ENCODE measurements at regions not wholly inside any gene's neighbourhood (a gene's known extent, or its start where the extent isn't known, plus 50 kb on each side); places are given as distances from the start of the nearest gene placed in this dataset.
"Not testable (repeated sequence)": the region's sequence is repeated elsewhere in the genome, so short reads cannot be mapped to it uniquely, and the experiment has no call there.

- DNase-seq: peak in 1 of 2 experiments; percentile 14
Observed at GRCh38 chr4:13678186-13678924, 50.8 kb upstream of the BOD1L1 start.

DNA sequence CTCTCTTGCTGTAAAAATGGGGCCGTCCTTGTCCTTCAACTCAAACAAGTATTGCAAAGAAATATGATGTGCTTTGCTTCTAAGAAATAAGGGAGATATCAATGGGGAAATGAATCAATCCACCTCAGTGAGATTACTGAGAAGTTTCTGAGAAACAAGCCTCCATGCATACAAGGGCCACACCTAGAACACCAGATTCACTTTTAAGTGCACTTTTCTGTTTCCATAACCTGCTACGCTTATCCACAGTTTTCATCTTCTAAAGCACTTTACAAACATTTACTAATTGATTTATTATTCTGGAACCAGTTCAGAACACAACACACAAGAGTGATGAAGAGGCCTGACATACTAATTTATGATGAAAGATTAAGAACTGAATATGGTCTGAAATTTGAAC is 54.0 kb upstream of the BOD1L1 start:
- no peak for DNase-seq

- DNase-seq: no peak
Observed at GRCh38 chr4:13694256-13694655, 66.7 kb upstream of the BOD1L1 start.

DNA sequence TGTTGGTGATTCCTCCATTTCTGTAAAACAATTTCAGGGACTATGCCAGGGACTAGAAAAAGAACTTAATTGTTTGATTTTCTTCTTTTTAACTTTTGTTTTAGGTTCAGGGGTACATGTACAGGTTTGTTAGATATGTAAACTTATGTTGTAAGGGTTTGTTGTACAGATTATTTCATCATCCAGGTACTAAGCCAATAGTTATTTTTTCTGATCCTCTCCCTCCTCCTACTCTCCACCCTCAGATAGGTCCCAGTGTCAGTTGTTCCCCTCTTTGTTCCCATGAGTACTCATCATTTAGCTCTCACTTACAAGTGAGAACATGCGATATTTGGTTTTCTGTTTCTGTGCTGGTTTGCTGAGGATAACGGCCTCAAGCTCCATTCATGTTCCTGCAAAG is 70.8 kb upstream of the BOD1L1 start:
- DNase-seq: no peak

- no peak for DNase-seq
Observed at GRCh38 chr4:13700021-13700857, 72.7 kb upstream of the BOD1L1 start.

DNA sequence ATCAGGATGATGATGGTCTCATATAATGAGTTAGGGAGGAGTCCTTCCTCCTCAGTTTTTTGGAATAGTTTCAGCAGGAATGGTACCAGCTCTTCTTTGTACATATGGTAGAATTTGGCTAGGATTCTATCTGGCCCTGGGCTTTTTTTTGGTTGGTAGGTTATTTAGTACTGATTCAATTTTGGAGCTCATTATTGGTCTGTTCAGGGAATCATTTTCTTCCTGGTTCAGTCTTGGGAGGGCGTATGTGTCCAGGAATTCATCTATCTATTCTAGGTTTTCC is 73.3 kb upstream of the BOD1L1 start:
- not testable (repeated sequence) for DNase-seq

GRCh38 chr4:13701937-13702446 is 74.5 kb upstream of the BOD1L1 start:
- DNase-seq: no peak

- DNase-seq: no peak
Observed at GRCh38 chr4:13703096-13703495, 75.6 kb upstream of the BOD1L1 start.

DNA sequence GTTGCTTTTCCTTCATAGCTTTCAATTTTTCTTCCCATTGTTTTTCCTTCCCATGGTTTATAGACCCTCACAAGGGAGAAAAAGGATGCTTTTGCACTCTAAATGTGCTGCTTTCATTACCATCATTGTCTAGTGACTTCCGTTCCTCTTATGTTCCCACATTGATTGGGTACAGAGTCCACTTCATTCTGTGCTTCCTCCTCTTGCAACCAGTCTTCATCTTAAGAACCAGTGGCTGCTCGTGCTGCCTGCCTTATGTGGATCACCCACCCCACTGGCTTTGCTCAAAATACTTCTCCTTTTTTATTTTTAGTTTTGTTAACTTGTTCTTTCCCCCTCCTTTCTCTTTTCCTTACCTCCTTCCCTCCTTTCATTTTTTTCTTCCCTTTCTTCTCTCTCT is 76.5 kb upstream of the BOD1L1 start:
- DNase-seq: no peak

DNA sequence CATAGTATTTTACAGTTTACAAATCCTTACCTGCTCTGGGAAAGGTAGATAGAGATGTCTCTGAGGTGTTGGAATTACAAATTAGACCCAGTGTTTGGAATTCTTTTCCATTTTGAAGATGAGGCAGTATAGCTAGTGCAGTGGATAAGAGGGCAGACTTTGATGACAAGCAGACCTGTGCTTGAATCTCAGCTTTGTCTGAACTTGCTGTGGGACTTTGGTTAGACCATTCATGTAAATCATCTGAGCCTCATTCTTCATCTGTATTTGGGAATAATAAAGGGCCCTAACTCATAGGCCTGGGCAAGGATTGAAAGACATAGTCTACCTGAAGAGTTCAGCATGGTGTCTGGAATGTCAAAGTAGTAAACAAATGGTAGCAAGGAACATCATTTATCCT is 77.2 kb upstream of the BOD1L1 start:
- DNase-seq: no peak

- DNase-seq: peak; percentile 60 to 85
Observed at GRCh38 chr4:13705521-13706041, 78.1 kb upstream of the BOD1L1 start.

DNA sequence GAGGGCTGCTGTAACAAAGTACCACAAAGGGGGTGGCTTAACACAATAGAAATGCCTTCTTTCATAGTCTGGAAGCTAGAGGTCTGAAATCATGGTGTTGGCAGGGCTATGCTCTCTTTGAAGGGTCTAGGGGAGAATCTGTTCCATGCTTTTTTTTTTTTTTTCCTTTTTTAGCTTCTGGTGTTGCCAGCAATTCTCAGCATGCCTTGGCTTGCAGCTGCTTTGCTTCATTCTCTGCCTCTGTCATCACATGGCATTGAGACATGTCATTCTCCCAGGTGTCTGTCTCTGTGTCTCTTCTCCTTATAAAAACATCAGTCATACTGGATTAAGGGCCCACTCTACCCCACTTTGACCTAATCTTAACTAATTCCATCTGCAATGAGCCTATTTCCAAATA is 78.6 kb upstream of the BOD1L1 start:
- peak in 1 of 2 experiments; percentile 31 for DNase-seq

DNA sequence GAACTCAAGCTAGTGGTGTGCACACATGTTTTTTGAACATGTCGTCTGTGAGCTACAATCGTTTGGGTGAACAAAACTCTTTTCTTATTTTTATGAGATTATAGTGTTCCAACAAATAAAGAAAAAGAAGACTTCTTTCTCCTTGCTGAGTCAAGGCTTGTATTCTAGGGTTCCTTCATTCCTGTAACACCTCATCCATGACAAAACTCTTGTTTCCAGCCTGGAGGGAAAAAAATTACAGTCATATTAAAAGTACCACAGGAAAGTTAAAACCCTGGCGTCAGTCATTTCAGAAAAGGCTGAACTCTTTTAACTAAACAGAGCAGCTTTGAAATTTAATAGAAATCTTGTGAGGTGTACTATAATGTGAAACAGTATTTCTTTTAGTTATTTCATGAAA is 79.2 kb upstream of the BOD1L1 start:
- no peak for DNase-seq

GRCh38 chr4:13710246-13710885 is 82.8 kb upstream of the BOD1L1 start:
- no peak for DNase-seq

DNA sequence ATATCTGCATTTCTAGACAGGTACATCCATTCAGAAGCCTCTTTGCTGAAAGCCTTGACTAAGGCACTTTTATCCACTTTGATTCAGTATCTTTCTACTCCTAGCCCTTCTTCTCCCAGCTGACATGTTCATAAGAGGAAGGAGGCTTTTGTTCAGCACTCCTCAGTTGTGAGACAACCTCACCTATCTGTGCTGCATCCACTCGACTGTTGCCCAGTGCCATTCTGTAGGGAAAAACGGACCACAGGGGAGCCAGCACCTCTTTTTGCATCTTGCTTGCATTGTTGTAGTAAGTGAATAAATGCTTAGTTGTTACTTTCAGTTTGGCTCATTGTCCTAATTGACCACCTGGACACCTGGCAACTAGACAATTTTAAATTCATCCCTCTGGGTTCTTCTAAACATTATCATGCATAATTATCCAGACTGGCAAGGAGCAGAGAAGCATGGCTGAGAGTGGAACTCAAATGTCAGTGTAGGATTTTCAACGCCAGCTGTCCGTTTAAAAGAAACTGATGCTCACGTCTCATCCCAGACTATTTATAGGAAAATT is 83.8 kb upstream of the BOD1L1 start:
- DNase-seq: peak in 1 of 2 experiments; percentile 12

- no peak for DNase-seq
Observed at GRCh38 chr4:13721894-13722293, 94.4 kb upstream of the BOD1L1 start.

DNA sequence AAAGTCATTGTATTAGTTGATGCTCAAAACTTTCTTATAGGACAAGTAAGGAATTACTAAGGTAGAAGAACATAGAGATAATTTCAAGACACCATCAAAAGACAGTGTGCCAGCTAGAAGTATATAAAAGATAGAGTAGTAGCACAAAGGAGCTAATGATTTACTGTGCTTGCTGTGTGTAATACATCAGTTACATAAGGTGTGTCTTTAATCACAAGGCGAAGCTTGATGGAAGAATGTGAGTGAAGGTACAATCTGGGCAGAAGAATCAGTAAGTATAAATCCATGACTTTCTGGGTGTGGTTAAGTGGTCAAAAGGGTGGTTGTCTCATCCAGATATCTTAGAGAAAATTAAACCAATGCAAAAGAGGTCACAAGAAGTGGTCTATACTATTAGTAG is 95.1 kb upstream of the BOD1L1 start:
- DNase-seq: no peak

DNA sequence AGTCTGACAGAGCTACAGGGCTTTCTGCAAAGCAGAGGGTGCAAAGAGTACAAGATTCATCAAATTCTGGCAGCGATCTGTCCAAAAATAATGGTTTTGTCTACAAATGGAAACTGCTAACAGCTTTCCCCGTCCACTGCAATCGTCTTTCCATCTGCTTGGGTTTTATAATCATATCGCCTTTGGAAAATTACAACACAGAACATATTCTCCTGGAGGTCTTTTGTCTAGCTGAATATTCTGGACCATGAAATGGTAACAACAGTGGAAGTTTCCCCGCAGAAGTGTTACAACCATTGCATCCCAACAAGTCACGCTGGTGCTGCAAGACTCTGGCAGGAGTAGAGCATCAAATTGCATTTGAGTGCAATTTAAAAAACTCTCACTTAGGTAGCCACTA is 101.2 kb upstream of the BOD1L1 start:
- no peak for DNase-seq

DNA sequence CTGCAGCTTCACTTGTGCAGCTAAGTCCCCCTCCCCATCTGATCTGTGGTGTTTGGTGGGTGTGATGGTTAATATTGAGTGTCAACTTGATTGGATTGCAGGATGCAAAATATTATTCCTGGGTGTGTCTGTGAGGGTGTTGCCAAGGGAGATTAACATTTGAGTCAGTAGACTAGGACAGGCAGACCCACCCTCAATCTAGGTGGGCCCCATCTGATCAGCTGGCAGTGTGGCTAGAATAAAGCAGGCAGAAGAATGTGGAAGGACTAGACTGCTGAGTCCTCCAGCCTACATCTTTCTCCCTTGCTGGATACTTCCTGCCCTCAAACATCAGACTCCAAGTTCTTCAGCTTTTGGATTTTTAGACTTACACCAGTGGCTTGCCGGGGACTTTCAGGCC is 103.5 kb upstream of the BOD1L1 start:
- DNase-seq: no peak

GRCh38 chr4:13733817-13734216 is 106.3 kb upstream of the BOD1L1 start:
- DNase-seq: no peak

DNA sequence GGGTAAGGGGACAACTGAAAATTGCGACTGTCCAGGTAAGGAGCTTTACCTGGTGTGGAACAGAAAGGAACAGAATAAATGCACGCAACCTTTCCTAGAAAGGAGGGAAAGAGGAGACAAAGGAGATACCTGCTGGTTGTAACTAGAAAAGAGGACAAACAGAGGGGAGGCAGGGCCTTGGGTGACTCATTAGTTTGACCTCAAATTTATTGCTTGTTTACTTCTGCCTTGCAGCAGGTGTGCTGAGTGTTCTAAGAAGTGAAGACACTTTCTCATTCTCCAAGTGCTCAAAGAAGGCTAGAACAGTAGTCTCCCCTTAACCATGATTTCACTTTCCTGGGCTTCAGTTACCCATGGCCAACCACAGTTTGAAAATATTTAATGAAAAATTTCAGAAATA is 123.1 kb upstream of the BOD1L1 start:
- DNase-seq: no peak

GRCh38 chr4:13761581-13761980 is 134.1 kb upstream of the BOD1L1 start:
- DNase-seq: not testable (repeated sequence)

DNA sequence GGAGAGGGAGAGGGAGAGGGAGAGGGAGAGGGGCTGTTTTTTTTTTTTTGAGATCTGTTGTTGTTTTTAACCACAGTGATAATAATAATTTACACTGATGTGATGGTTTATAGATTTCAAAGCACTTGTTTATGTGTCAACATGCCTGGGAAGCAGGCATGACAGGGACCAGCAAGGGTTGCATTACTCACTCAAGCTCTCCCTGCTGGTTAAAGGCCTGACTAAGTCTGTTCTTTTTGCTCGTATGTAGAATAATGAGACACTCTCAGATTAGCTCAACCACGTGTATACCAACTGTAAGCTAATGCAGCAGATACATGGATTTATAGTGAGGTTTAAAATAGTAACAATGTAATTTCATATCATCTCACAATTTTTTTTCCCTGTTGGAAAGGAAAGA is 134.6 kb upstream of the BOD1L1 start:
- no peak for DNase-seq

Data from NCI-H2081 (cell line).